Stimulated activated CD8-positive, alpha-beta memory T cell treated with anti-CD3 and anti-CD28 coated beads, Interleukin-4, amount 100 ng/mL, for 48 hours (primary cell): ENCODE measurements at regions not wholly inside any gene's neighbourhood (a gene's known extent, or its start where the extent isn't known, plus 50 kb on each side); places are given as distances from the start of the nearest gene placed in this dataset.
"Not testable (repeated sequence)": the region's sequence is repeated elsewhere in the genome, so short reads cannot be mapped to it uniquely, and the experiment has no call there.

Source experiments
- DNase-seq: peaks from one replicate; pipeline ENCODE4 v3.0.0-alpha.2; 2020

GRCh38 chr1:172931340-172931739 is 119.4 kb downstream of the TNFSF18 start:
- DNase-seq = no peak

- DNase-seq = no peak
Observed at GRCh38 chr1:172931761-172932160, 119.0 kb downstream of the TNFSF18 start.

GRCh38 chr1:172932981-172933380 is 117.8 kb downstream of the TNFSF18 start:
- DNase-seq = no peak

GRCh38 chr1:172934417-172934762 is 116.4 kb downstream of the TNFSF18 start:
- DNase-seq = no peak

- no peak for DNase-seq
Observed at GRCh38 chr1:172935062-172935592, 115.6 kb downstream of the TNFSF18 start.

GRCh38 chr1:172936088-172936645 is 114.6 kb downstream of the TNFSF18 start:
- no peak for DNase-seq

GRCh38 chr1:172938681-172939080 is 112.1 kb downstream of the TNFSF18 start:
- DNase-seq = no peak

GRCh38 chr1:172939475-172939874 is 111.3 kb downstream of the TNFSF18 start:
- no peak for DNase-seq

- DNase-seq = no peak
Observed at GRCh38 chr1:172940174-172940855, 110.4 kb downstream of the TNFSF18 start.

- no peak for DNase-seq
Observed at GRCh38 chr1:172941471-172941870, 109.3 kb downstream of the TNFSF18 start.

- no peak for DNase-seq
Observed at GRCh38 chr1:172941945-172942344, 108.8 kb downstream of the TNFSF18 start.

GRCh38 chr1:172943138-172943537 is 107.6 kb downstream of the TNFSF18 start:
- not testable (repeated sequence) for DNase-seq

- DNase-seq = no peak
Observed at GRCh38 chr1:172944931-172945330, 105.8 kb downstream of the TNFSF18 start.

- DNase-seq = no peak
Observed at GRCh38 chr1:172946814-172947507, 103.8 kb downstream of the TNFSF18 start.

- DNase-seq = peak; percentile 42
Observed at GRCh38 chr1:172948457-172948856, 102.3 kb downstream of the TNFSF18 start.

- DNase-seq = no peak
Observed at GRCh38 chr1:172949096-172949495, 101.6 kb downstream of the TNFSF18 start.

GRCh38 chr1:172950528-172950927 is 100.2 kb downstream of the TNFSF18 start:
- DNase-seq = no peak

- DNase-seq = no peak
Observed at GRCh38 chr1:172951730-172952365, 98.9 kb downstream of the TNFSF18 start.

- no peak for DNase-seq
Observed at GRCh38 chr1:172952516-172952915, 98.2 kb downstream of the TNFSF18 start.

- DNase-seq = no peak
Observed at GRCh38 chr1:172954476-172955150, 96.1 kb downstream of the TNFSF18 start.

GRCh38 chr1:172955161-172955815 is 95.5 kb downstream of the TNFSF18 start:
- DNase-seq = no peak

GRCh38 chr1:172956871-172957270 is 93.9 kb downstream of the TNFSF18 start:
- DNase-seq = no peak
